HG02852 (cell line): ENCODE measurements at regions not wholly inside any gene's neighbourhood (a gene's known extent, or its start where the extent isn't known, plus 50 kb on each side); places are given as distances from the start of the nearest gene placed in this dataset.
"Not testable (repeated sequence)": the region's sequence is repeated elsewhere in the genome, so short reads cannot be mapped to it uniquely, and the experiment has no call there.

Experiments
- ATAC-seq: cut with Tn5 transposase; IDR thresholded peaks from one replicate; pipeline ENCODE4 v1.9.1; 2021; ENCODE audit warnings: mild to moderate bottlenecking, moderate library complexity; ENCODE audit not compliant: unreplicated experiment

DNA sequence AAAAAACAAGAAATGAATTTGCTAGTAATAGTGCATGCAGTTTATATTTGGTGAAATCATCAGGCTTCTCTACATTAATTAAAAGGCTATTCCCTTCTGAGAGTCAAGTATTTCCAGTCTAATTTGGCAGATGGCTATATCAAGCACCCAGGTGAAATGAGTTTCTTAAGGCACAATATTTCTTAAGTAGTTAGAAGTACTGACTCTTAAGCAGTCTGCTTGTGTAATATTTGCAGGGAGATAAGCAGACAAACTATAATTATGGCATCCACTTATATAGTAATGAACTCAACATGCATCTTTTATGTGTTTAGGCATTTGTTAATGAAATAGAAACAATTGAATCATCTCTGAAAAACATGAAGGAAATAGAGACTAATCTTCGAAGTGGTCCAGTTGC, 189.2 kb downstream of the UTRN start:
- no peak for ATAC-seq

DNA sequence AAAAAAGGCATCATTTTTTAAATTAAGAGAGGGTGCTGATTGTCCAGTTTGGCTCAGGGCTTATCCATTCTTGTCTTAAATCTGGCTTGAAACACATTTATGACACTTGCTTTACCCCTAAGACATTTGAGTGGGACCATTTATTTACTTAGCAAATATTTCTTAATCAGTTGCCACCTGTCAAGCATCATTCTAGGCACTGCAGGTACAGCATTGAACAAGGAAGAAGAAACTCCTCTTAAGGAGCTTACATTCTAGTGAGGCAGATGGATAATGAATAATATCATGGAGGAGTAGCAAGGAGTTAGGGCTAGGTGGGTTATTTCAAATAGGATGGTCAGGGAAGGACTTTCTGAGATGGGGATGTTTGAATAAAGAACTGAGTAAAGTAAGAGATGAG, 189.8 kb downstream of the UTRN start:
- no peak for ATAC-seq

DNA sequence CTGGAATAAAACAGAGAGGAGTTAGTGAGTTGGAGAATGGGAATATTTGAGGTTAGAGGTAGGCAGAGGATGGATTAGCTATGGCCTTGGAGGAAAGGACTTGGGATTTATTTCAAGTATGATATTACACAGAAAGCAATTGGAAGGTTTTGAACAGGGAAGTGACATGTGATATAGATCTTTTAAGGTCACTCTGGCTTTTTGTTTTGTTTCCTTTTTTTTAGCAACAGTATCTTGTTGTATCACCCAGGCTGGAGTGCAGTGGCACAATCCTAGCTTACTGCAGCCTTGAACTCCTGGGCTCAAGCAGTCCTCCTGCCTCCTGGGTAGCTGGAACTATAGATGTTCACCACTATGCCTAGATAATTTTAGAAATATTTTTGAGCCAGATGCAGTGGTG, 190.3 kb downstream of the UTRN start:
- ATAC-seq = no peak

DNA sequence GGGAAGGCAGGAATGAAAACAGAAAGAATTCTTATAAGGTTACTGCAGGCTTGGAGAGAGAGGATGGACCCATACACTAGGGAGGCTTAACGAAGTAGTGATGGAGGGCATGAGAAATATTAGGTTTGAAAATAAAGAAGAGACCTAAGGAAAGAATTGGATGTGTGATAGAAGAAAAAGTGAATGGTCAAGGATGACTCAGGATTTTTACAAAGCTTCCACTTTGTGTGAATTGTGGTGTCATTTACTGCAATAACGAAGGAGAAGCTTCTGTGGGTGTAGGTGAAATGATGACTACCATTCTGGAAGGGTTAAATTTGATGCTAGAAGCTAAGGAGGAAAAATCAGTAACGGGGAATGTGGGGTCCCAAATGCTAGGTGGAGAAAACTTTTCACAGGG, 191.2 kb downstream of the UTRN start:
- no peak for ATAC-seq

DNA sequence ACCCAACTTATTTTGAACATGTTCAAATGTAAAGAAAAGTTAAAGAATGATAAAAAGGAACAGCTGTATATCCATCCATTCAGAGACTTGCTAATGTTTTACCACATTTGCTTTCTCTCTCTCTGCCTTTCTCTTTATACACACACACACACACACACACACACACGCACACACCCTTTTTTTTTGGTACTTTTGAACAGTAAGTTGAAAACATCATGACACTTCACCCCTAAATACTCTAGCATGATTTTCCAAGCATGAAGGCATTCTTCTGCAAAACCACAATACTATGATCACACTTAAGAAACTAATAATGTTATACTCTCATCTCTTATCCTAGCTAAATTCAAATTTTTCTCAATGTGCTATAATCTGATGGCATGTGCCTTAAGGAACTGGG, 192.3 kb downstream of the UTRN start:
- ATAC-seq = no peak

DNA sequence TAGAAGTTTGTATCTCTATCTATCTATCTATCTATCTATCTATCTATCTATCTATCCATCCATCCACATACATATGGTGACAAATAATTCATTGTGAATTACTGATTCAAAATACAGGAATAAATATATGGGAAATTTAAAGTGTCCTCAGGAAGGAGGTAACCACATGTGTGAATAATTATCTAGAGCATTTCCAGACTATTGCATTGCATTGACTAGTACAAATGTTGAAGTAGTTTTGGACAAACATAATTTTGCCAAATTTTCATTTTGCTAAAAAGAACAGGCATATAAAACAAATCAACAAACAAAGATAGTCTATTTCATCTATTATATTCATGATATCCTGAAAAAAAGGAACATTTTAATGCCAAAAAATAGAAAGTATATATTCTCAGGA, 192.7 kb downstream of the UTRN start:
- no peak for ATAC-seq

DNA sequence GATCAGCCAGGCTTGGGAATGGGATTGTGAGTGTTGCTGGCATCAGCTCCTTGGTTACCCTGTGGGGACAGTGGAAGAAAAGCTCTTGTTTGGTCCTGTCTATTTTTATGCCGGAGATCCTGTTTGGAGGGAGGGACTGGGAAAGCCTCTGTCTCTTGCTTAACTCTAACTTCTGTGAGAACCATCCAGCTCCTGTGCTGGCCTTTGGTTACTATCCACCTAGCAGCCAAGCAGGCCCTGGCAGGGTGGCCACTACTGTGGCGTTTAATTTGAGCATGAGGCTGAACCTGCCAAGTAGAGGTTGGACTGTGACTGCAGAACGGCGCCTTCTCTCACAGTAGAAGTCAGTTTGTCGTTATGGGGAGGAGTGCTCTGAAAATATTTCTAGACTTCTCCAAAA, 193.3 kb downstream of the UTRN start:
- no peak for ATAC-seq

DNA sequence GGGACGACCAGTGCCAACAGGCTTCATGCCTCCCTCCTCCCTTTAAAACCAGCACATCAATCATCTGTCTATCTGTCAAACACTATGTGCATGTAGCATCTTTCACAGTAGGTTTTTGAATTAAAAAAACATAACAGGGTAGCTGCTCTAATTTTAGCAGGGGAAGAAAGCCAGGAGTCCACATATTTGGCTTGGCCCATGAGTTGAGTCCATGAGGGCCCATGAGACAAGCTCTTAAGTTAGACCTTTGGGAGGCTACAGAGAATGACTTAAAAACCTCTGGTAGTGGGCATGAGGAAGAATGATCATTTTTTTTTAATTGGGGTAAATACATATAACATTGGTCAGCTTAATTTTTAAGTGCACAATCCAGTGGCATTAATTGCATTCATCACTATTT, 194.9 kb downstream of the UTRN start:
- no peak for ATAC-seq

DNA sequence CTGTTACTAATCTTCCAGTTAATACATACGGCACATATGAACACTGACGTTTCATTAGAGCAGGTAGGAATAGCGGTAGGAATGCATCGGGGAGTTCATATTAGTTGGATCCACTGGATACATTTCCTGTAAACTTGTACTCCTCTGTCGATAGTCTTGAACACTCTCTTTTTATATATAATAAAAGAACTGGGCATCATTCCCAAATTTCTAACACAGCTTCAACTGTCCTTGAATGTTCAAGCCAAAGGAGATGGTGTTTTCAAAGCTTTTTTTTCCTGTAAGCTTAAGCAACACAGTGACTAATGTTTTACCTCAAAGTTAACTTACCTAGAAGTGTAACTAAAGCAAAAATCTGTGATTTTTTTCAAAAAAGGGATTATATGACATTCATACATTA, 195.3 kb downstream of the UTRN start:
- no peak for ATAC-seq

DNA sequence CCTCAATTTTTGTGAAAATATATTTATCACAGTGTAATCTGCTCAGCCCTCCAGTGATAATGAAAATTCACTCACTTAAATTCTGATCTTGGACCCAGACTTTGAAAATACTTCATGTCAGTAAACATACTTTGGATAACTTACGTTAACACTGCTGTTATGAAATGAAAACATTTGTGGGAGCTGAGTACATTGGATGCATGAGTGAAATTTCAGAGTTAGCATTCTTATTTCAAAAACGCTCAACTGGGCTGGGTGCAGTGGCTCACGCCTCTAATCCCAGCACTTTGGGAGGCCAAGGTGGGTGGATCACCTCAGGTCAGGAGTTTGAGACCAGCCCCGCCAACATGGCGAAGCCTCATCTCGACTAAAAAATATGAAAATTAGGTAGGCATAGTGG, 196.4 kb downstream of the UTRN start:
- ATAC-seq = no peak

DNA sequence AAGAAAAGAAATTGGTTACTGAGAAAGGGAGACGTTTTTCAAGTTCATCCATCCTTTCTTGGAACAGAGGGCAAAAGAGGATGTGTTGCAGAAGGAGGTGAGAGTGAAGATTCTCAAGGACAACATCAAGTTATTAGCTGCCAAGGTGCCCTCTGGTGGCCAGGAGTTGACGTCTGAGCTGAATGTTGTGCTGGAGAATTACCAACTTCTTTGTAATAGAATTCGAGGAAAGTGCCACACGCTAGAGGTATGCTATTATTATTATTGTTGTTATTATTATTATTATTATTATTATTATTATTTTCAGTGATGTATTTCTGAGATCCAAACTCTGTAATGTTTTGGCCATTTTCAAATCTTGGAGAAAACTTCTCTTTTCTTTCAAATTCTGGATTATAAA, 197.0 kb downstream of the UTRN start:
- ATAC-seq = peak; percentile 85

DNA sequence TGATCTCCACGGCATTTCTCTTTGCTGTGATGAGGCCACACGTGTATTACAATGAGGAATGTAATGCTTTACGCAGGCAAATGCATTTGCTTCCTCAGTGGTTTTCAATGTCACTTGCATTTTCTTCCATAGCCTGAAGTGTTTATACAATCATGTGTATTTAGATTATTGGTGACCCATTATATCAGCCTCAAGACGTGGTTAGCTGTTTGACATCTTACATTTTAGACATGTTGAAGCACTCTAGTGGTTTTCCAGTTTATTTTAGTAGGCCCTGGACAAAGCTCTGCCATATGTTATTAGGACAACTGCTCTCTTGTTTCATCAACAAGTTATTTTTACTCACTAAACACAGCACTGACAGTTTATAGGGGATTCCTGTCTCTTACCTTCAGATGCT, 200.4 kb downstream of the UTRN start:
- no peak for ATAC-seq

DNA sequence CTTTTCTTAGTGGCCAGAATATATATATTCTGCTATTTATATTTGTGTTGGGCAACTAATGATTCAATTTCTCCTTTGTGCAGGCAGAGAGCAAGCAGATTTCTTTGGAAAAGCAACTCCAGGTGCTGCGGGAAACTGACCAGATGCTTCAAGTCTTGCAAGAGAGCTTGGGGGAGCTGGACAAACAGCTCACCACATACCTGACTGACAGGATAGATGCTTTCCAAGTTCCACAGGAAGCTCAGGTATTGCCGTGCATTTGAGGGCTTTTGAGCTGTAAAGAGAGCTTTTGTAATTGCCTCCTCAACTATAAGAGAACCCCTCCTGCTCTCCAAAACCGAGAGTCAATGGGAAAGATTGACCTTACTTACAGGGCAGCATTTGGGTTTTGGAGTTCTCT, 203.5 kb downstream of the UTRN start:
- ATAC-seq = no peak

DNA sequence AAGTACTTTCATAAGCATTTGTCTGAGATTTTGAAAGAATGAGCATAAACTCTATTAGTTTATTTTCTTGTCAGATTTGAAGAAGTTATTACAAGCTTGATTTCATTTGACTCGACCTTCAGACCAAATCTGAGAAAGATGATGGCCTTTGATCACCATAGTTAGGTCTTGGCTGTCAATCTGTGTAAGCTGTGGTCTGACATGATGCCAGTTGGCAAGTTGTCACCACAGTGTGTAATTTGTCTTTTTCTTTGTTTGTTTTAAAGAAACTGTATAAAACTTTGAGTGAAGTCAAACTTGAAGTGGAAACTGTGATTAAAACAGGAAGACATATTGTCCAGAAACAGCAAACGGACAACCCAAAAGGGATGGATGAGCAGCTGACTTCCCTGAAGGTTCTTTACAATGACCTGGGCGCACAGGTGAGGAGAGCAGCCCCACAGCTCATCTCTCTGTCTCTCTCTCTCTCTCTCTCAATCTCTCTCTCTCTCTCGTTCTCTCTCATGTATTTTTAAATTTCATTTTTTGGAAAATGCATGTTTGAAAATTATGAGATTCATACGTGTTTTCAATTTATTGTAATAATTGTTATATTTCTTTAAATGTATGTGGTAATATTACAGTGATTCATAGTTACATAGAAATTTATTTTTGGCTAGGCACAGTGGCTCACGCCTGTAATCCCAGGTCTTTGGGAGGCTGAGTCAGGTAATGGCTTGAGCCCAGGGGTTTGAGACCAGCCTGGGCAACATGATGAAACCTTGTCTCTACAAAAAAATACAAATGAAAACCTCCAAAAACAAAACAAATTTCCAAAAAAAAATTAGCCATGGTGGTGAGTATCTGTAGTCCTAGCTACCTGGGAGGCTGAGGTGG, 208.1 kb downstream of the UTRN start:
- ATAC-seq = no peak

DNA sequence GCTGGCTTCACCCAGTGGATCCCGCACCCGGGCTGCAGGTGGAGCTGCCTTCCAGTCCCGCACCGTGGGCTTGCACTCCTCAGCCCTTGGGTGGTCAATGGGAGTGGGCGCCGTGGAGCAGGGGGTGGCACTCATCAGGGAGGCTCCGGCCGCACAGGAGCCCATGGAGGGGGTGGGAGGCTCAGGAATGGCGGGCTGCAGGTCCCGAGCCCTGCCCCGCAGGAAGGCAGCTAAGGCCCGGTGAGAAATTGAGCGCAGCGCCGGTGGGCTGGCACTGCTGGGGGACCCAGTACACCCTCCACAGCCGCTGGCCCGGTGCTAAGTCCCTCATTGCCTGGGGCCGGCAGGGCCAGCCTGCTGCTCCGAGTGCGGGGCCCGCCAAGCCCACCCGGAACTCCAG, 209.9 kb downstream of the UTRN start:
- not testable (repeated sequence) for ATAC-seq

DNA sequence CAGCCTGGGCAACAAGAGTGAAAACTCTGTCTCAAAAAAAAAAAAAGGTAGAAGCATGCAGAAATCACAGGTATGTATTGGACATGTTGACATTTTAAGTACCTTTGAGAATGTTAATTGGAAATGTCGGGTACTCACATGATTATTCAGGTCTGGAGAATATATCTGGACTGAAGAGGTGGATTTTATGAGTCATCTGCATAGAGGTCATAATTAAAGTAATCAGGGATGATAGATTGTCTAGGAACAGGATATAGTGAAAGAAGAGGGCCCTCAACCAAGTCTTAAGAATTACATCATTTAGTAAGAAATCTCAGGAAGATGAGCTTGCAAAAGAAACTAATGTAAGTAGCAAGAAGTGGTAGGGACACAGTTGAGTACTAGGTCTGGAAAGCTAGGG, 212.5 kb downstream of the UTRN start:
- ATAC-seq = no peak

DNA sequence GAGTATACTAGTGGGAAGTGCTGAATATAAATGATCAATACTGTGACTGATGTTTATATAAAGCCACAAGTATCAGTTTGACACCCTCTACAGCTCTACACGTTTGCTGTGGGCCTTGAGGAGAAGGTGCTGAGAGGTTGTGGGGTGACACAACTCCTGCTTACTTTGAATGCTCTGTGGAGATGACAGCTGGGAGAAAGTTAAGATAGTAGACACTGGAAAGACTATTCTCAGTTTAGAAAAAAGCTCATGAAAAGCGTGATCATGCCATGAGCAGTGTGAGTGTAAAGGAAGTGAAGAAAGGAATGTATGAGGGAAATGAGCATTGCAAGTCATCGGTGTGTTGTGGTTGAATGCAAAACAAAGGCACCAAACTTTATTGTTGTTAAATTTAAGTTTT, 215.8 kb downstream of the UTRN start:
- ATAC-seq = no peak

DNA sequence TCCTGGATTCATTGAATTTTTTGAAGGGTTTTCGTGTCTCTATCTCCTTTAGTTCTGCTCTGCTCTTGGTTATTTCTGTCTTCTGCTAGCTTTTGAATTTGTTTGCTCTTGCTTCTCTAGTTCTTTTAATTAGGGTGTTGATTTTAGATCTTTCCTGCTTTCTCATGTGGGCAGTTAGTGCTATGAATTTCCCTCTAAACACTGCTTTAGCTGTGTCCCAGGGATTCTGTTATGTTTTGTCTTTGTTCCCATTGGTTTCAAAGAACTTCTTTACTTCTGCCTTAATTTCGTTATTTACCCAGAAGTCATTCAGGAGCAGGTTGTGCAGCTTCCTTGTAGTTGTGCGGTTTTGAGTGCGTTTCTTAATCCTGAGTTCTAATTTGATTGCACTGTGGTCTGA, 220.1 kb downstream of the UTRN start:
- not testable (repeated sequence) for ATAC-seq

DNA sequence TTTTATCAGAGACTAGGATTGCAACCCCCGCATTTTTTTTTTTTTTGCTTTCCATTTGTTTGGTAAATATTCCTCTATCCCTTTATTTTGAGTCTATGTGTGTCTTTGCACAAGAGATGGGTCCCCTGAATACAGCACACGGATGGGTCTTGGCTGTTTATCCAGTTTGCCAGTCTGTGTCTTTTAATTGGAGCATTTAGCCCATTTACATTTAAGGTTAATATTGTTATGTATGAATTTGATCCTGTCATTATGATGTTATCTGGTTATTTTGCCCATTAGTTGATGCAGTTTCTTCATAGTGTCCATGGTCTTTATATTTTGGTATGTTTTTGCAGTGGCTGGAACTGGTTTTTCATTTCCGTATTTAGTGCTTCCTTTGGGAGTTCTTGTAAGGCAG, 220.9 kb downstream of the UTRN start:
- not testable (repeated sequence) for ATAC-seq

DNA sequence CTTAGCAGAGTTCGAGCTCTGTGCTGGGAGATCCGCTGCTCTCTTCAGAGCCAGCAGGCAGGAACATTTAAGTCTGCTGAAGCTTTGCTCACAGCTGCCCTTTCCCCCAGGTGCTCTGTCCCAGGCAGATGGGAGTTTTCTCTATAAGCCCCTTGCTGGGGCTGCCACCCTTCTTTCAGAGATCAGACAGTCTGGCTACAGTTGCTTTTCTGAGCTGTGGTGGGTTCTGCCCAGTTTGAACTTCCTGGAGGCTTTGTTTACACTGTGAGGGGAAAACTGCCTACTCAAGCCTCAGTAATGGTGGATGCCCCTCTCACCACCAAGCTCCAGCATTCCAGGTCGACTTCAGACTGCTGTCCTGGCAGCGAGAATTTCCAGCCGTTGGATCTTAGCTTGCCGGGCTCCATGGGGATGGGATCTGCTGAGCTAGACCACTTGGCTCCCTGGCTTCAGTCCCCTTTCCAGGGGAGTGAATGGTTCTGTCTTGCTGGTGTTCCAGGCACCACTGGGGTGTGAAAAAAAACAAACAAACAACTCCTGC, 222.7 kb downstream of the UTRN start:
- ATAC-seq = not testable (repeated sequence)

DNA sequence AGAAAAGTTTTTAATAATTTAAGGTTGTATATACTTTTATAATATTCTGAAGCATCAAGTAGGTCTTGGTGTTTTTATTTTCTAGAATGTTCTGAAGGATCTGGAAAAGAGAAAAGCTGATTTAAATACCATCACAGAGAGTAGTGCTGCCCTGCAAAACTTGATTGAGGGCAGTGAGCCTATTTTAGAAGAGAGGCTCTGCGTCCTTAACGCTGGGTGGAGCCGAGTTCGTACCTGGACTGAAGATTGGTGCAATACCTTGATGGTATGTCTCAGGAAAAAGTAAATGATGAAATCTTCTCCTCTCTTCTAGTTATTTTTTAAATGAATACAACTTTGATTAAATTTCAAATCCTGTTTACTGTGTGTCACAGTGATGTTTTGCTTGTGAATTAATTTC, 225.7 kb downstream of the UTRN start:
- no peak for ATAC-seq

DNA sequence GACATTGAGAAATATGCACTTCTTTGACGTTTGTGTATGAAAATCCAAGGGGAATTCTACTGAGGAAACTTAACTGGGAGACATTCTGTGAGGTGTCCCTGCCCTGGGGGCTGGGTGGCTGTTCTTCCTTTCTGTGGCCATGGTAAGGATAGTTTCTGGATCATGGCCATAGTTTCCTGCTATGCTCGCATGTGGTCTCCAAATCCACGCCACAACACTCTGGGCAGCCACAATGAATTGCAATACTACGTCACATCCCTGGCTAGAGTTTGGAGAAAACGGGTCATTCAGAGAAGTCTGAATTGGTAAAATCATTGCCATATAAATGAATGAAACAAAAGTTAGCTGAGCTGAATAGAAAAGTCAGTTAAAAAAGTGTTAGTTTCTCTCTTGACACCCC, 230.6 kb downstream of the UTRN start:
- ATAC-seq = no peak

DNA sequence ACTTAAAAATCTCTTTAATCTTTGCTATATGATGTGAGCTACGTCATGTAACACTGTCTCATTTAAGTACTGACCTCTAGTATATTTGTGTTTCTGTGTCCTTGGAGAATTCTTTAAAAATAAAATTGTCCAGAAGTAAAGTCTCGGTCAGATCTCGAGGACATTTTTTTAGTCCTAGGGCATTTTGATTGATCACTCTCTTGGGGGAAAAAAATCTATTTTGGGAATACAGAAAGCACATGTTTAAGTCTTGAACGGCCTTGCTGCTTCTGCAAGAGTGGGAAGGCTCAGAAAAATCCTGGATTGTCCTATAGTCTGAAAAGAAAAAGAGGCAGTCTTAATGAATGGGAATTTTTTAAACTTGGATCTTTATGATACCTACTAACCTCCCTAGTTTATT, 234.3 kb downstream of the UTRN start:
- ATAC-seq = no peak
